HG03196 (cell line): ENCODE measurements at regions not wholly inside any gene's neighbourhood (a gene's known extent, or its start where the extent isn't known, plus 50 kb on each side); places are given as distances from the start of the nearest gene placed in this dataset.

Source experiments
- ATAC-seq: cut with Tn5 transposase; IDR thresholded peaks from one replicate; pipeline ENCODE4 v1.9.1; 2021; ENCODE audit not compliant: unreplicated experiment

- ATAC-seq = no peak
Observed at GRCh38 chr10:31140716-31141115, 109.1 kb upstream of the ZNF438 start.

GRCh38 chr10:31142026-31142425 lies 110.4 kb upstream of the ZNF438 start:
- no peak for ATAC-seq

- ATAC-seq = no peak
Observed at GRCh38 chr10:31143331-31143935, 111.8 kb upstream of the ZNF438 start.

- no peak for ATAC-seq
Observed at GRCh38 chr10:31145986-31146385, 114.3 kb upstream of the ZNF438 start.

GRCh38 chr10:31146491-31147209 lies 115.0 kb upstream of the ZNF438 start:
- no peak for ATAC-seq

DNA sequence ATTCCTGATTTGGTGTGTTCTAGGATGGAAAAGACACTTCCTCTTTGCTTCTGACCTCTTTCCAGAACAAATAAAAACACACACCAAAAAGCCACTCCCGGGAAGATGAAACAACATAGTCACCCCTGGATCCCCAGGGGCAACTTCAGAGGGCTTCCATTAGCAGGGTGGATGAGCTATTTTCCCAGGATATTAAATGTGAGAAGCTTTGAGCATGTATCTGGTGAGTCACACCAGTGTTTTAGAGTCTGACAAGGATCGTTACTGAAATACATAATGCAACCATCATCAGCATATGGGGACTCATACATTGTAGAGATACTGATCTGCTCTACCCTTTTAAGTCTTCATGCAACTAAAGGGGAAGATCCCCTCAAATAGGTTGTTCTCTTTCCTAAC lies 115.5 kb upstream of the ZNF438 start:
- no peak for ATAC-seq

- ATAC-seq = no peak
Observed at GRCh38 chr10:31148951-31149350, 117.3 kb upstream of the ZNF438 start.

GRCh38 chr10:31149835-31150512 lies 118.3 kb upstream of the ZNF438 start:
- ATAC-seq = no peak

DNA sequence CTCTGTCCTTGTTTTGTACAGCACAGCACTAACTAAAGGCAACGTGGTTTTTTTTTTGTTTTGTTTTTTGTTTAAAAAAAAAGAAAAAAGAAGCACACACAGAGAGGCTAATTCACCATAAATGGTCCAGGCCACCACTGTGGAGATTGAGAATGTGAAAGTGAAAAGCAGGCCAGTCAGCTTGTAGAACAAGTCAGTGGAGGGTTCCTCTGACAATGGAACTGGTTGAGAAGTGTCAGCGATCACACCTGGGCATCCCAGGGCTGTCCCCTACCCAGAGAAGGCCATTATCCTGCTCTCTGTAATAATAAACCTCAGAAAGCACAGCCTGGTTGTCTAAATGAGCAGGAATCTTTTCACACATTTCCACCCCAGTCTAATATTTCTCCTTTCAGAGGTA lies 119.6 kb upstream of the ZNF438 start:
- no peak for ATAC-seq

DNA sequence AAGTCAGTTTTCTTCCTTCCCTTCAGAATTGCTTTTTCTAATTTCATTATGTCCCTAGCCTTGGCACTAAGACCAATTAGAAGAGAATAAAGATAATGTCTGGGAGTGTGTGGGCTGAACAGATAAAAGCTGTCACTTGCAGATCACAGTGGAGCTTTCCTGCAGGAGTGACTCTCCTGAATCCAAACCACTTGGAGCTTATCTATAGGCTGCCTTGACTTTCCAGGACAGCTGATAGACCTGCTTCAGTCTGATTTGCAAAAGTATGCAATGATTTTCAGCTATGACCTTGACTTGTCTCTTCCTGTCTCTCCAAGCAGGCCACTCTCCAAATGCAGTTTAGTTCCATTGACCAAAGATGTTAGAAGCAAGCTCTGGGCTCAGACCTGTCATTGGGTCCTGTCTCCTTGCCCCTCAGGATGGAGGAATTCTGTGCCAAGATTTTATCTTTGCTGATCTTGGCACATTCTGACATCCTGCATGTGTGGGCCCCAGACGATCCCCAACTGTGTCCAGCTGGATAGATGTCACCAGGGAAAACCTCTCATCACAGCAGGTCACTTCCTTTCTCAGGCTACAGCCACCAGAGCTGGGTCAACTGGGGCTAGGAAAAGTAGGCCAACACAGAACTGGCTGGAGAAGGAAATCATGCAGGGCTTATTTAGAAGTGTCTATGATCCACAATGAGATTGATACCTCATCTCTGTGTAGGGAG lies 120.9 kb upstream of the ZNF438 start:
- ATAC-seq = no peak

DNA sequence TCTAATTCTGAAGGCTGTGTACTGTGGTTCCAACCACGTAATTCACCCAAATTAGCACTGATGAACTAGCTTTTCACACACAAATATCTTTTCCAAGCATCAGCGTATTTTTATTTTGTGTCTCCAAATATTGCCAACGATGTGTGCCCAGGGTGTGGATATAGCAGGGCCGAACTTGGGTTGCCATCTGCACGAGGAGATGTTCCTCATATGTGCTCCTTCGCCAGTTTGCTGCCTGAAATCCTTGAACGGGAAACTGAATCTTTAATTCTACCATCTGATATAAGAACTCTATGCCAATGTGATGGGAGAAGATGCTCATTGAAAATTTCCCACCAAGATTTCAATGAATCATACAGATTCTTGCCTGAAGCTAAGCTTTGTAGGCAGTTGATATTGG lies 121.5 kb upstream of the ZNF438 start:
- no peak for ATAC-seq

- ATAC-seq = no peak
Observed at GRCh38 chr10:31153692-31154091, 122.0 kb upstream of the ZNF438 start.

GRCh38 chr10:31154996-31155395 lies 123.3 kb upstream of the ZNF438 start:
- ATAC-seq = no peak

GRCh38 chr10:31157123-31158010 lies 125.7 kb upstream of the ZNF438 start:
- ATAC-seq = no peak

DNA sequence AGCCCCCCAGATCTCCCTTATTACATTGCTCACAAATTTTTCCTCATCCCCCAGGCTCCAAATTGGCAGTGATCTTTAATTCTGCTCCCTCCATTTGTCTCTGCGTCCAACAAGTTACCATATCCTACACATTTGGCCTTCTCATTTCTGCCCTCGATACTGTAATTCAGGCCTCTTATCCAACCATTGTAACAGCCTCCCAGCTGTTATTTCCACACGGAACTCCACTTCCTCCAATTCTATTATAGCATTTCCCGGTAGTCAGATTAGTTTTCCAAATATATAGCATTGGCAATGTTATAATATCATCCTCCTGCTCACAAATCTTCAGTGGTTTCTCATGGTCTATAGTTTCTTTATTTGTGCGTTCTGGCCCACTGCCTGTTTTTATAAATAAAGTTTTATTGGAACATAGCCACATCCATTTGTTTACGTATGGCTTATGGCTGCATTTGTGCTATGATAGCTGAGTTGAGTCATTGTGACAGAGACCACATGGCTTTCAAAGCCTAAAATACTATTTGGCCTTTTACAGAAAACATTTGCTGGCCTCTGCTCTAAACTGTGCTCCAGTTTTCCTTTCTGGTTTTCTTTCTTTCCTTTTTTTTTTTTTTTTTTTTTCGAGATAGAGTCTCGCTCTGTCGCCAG lies 126.5 kb upstream of the ZNF438 start:
- no peak for ATAC-seq

DNA sequence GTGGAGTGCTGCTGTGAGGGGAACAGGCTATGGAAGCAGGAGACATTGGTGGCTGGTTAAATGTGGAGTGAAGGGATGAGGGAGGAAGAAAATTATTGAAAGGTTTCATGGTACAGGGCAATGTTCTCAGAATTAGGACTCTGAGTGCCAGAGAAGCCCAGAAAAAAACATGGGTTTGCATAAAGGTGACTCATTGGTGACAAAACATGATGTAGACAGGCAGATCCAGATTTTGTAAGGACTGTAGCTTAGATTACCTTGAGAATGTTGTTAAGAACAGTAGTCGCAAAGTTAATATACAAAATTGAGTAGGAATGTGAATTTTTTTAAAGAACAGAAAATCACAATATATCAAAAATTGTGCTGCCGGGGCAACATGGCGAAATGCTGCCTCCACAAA lies 134.9 kb upstream of the ZNF438 start:
- no peak for ATAC-seq

- no peak for ATAC-seq
Observed at GRCh38 chr10:31170636-31171035, 139.0 kb upstream of the ZNF438 start.

GRCh38 chr10:31171402-31172083 lies 139.9 kb upstream of the ZNF438 start:
- ATAC-seq = no peak

GRCh38 chr10:31172925-31173324 lies 141.3 kb upstream of the ZNF438 start:
- ATAC-seq = no peak

DNA sequence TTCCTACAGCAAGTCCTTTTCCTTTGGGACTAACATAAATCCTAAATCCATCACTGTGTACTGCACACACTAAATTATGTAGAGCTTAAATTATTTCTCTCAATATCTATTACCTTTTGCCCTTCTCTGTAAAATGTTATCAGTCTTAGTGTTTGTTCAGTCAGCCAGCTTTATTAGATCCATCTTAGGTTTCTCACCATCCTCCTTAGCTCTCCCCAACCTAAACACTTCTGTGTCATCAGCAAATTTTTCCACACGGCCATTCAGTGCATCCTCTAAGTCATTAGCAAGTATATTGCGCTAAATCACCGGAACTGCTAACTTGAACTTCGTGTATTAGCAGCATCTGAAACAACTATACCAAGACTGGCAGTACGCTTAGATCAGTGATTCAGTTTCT lies 142.1 kb upstream of the ZNF438 start:
- no peak for ATAC-seq
